ENCODE measurements at regions not wholly inside any gene's neighbourhood (a gene's known extent, or its start where the extent isn't known, plus 50 kb on each side); places are given as distances from the start of the nearest gene placed in this dataset.
A peak's percentile ranks its signal among the peaks of the same experiment; 100 is the strongest.

DNA sequence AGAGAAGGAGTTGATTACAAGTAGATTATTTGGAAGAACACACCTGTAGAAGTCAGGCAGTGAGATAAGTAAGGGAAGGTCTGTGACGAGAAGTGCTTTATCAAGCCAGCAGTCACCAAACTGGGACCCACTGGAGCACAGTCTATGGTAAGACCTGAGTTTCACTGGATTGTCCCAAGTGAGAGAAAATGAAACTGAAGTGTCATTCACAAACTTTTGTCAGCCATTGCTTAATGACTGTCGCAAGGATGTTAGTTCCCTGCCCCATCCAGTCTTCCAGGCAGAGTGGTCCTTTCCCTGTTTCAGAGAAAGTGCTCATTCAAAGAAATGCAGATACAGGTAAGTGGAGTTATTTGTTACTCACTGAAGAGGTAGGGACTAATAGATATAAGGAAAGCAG is 728.0 kb upstream of the TENM4 start:
- no peak for DNase-seq (ENCODE audit: low read depth in 2 of 2)

DNA sequence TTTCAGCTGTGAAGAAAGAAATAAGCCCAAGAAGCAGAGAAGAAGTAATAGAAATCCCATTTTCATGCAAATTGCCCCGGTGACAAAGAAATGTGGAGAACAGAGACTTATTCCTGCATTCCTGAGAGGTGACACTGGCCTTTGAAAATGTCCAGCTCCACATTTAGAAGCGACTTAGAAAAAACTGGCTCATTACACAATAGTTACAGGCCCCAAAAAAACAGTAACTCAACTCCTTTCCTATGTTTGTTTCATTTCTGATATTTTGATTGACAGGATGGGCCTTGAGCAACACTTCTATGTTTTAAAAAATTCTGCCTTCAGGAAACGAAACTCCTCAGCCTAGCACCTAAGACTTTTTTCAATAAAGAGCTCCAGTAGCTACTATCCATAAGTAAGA is 726.9 kb upstream of the TENM4 start:
- no peak for DNase-seq (ENCODE audit: low read depth in 2 of 2)

DNA sequence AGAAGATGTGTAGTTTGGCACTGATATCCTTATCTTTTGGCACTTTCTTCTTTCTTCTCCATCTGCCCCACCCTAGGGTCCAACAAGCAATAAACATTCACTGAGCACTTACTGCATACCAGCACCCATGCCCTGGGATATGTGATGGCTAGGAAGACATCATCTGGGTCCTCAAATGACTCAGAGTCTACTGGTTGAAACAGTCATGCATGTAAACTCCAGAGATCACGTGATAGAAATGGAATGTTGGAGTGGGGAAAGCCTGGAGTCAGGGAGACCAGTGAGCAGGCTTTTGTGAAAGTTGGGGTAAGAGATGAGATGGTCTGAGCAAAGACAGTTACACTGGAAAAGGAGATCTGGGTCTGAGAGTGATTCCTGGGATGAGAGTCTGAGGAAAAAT is 724.9 kb upstream of the TENM4 start:
- no peak for DNase-seq (ENCODE audit: low read depth in 2 of 2)

DNA sequence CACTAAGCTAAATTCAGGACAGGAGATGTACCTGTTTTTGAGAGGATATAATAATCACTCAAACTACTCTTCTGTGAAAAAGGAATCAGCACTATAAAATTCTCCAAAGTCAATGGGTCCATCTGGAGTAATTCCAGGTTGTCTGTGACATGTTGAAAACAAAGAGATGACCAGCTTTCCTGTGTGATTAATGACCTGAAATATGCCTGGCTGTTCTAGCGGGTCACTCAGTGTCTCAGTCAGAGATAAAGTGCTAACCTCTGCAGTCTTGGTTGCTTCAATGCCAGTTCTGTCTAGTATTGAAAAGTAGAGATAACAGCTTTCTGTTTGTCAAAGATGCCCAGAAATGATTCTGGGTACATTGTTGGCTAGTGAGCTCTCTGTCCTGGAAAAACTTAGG is 722.6 kb upstream of the TENM4 start:
- DNase-seq (ENCODE audit: low read depth in 2 of 2): no peak

DNA sequence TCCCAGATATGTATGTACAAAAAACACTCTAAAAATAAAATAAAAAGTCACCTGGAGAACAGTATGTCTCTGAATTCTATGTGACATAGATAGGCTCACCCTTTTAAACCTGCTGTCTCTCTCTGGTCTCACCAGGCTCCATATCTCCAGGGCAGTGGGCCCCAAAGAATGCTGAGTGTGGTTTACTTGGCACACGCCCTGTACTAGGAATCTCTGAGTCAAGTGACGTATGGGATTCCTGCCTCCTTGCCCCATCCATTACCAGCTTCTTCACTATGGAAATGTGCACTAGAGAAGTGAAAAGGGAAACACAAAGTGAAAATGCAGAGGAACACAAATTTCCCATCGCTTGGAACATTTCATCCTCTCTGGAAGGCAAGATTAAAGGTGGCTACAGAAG is 722.2 kb upstream of the TENM4 start:
- DNase-seq (ENCODE audit: low read depth in 2 of 2): peak in 1 of 2 experiments; percentile 16

DNA sequence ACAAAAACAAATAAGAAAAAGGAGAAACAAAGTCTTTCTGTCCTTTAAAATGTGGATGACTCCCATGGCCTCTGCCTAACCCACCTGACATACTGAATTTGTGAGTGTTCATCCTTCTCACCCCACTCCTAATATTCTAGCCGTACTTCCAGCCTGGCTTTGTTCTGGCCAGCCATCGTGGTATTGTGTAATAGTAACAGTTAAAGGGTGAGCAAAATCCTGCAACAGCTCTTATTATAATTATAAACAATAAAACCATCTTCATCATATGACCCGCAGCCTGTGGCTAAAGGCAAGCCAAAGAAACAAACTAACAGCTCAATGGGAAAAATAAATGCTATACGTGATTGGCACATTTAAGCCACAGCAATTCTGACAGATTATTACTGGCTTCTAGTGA is 721.6 kb upstream of the TENM4 start:
- no peak for DNase-seq (ENCODE audit: low read depth in 2 of 2)

DNA sequence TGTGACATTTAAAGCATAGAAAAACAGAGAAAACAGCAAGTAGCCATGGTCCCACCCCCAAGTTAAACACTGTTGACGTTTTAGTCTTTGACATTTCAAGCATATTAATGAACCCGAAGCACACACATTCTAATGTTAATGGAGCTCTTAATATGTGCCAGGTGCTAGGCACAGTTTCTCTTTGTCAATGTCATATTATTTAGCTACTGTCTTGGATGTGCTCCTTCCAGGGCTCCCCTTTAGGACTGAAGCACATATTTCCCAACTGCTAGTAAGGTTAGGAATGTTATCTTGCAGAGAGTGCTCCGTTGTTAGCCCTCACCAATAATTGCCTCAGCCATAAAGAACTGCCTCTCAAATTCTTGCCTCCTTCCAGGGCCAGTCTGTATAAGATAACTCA is 716.6 kb upstream of the TENM4 start:
- no peak for DNase-seq (ENCODE audit: low read depth in 2 of 2)

DNA sequence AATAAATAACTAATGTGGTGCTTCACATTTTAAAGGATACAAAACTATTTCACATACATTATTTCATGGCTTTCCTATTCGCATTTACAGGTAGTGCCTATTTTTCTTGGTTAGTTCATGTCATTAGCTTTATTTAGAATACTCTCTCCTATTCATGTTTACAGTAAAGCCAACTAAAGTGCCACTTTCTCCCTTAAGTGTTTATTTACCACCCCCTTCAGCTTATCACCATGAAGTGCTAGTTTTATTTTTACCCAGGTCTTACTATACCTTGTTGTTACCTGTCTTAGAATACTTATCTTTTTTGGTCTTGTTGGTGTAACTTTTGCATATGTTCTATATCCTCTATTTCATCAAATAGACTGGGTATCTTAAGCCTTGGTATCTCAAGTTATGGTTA is 715.2 kb upstream of the TENM4 start:
- DNase-seq (ENCODE audit: low read depth in 2 of 2): no peak

DNA sequence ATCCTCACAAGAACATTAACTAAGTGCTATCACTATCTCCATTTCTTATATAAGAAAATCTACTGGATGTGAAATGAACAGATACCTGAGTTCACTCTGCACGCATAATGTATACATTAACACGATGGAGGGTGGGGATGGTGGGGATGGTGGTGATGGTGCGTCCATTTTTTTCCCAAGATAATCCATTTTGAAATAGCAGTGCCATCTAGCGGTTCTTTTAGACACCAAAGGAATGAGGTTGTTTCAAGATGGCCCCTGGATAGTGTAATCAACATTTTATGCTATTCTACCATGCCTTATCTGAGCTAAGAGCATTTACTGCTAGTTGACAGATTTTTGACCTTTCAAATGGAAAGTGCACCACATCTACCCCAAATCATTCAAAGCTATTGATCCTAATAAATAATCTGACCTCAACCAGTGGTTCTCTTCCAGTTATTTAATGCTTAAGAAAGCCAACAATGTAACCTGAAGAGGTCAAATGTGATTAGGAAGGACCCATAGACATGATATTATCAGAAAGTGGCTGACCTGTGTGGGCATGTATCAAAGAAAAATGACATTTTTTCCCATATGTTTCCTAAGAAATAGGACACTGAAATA is 714.7 kb upstream of the TENM4 start:
- peak; percentile 11 to 12 for DNase-seq (ENCODE audit: low read depth in 2 of 2)

DNA sequence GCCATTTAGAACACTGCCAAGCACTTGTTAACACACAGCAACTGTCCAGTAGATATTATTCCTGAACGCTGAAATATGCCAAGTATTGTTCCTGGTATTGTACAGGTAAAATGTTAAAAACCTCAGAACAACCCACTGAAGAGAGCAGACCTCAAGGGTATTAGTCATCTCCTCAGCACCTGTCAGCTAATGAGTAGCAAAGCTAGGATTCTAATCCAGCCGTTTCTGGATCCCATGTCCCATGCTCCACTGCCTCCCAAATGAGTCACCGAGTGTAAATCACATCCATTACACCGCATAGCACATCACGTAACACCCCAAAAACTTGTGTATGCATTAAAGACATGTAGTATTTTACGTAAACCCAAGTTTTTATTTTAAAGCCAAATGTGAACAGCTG is 705.4 kb upstream of the TENM4 start:
- DNase-seq (ENCODE audit: low read depth in 2 of 2): no peak

DNA sequence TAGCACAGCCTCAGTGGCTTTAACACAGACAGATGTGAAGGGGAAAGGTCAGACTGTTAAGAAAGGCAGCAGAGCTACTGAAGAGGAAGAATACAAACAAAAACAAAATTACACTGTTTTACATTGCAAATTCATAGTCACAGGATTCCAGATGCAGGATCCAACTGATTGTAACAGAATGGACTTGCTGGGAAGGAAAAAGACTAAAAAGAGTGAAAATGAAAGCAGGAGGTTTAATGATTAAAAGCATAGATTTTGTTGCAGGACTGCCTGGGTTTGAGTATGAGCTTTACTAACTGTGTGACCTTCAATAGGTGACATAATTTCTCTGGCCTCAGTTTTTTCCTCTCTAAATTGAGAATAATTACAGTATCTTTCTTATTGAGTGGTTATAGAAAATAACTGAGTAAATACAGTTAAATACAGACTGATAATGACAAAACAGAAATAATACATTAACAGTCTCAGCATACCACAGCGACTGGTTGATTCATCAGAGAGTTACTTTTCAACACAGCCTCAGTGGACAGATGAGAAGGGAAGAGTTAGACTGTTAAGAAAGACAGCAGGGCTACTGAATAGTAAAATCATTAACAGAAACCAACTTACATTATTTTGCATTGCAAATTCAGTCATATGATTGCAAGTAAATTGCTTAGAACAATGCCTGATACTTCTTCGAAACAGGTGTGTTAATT is 704.2 kb upstream of the TENM4 start:
- DNase-seq (ENCODE audit: low read depth in 2 of 2): no peak

DNA sequence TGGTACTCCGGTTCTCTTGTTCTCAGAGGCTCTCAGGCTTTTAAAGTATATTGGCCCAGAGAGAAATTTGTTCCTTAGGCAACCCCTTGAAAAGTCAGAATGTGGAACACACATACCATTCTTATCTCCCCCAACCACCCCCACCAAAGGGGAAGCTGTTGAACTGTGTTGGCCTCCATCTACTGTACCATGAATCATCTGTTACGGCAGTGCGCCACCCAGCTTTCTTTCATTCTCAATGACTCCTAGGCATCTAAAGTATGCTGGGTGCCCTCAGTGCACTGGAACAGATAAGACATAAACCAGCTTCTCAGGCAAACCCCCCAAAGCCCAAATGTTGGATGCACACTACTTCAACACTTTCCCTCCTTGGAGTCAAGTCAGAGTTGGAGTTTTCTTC is 696.2 kb upstream of the TENM4 start:
- peak in 1 of 2 experiments; percentile 3 for DNase-seq (ENCODE audit: low read depth in 2 of 2)

DNA sequence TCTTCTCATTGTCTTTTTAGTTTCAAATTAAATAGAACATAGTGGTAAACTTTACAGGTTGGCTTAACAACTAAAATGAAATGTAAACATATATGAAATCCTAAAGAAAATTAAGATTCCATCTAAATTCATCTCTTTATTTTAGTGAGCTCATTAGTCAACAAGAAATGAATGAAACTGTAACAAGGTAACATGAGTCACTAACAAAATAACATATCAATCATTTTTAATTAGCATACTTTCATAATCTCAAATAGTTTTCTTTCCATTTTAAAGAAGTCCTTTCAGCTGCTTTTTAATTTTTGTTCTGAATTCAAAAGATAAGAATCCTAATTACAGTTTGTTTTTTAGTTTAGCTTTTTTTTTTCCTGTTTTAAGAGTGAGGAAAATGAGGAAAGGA is 688.6 kb upstream of the TENM4 start:
- no peak for DNase-seq (ENCODE audit: low read depth in 2 of 2)

DNA sequence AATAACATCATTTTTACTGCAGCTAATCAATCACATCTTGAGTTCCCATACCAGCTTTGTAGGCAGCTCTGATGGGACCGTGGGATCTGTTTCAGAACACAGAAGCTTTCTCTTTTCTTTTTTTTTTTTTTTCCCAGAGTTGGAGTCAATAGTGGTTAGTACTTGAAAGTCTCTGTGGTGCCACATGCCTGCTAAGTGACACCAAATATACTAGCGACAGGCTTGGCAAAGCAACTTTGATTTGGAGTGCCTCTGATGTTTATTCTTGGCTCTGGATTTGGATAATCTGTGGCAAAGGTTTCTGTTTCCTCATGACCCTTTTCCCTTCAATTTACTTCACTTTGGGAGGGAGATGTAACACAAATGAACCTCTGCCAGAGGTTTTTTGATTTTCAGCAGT is 681.4 kb upstream of the TENM4 start:
- DNase-seq (ENCODE audit: low read depth in 2 of 2): no peak

DNA sequence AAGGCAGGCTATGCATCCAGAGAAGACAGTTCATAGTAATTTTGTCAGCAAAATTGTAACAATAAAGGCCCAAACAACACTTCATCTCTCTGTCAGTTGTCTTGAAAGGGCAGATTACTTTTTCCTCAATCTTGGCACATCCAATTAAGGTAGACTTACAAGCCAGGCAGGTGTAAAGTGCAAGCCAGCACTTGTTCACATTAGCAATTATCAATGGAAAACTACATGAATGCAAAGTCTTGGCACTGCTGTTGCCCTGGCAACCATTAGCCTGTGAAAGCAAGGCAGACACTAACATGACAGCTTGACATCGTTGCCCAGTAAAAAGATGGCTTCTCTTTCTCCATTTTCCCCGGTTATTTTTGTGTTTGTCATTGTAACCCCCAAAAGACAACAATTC is 677.2 kb upstream of the TENM4 start:
- DNase-seq (ENCODE audit: low read depth in 2 of 2): no peak

DNA sequence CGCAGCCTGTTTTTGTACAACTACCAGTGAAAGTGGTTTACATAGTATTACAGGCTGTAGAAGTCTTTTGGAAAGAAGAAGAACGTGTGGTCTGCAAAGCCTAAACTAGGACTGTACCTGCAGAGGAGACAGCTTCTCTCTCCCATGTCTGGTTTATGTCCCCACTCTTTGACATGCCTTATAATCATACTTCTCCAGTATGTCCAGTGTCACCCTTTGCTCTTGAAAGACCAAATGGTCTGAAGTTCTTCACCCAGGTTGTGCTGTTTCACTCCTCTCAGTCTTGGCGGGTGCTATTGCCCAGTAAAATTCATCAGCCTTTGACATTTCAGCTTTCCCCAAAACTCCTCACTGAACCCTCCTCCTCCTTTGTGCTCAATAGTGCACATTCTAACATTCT is 676.0 kb upstream of the TENM4 start:
- no peak for DNase-seq (ENCODE audit: low read depth in 2 of 2)

DNA sequence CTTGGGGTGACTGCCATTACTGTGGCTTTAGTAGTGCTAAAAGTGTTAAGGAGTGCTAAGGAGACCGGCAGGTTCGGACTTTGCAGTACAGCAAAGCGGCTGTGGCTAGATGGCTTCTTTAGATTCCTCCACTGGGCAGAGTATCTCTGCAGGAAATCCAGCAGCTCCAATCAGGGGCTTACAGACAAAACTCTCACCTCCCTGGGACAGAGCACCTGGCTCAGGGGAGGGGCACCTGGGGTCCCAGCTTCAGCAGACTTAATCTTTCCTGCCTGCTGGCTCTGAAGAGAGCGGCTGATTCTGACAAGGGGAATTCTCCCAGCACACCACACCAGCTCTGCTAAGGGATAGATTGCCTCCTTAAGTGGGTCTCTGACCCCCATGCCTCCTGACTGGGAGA is 668.8 kb upstream of the TENM4 start:
- no peak for DNase-seq (ENCODE audit: low read depth in 2 of 2)

DNA sequence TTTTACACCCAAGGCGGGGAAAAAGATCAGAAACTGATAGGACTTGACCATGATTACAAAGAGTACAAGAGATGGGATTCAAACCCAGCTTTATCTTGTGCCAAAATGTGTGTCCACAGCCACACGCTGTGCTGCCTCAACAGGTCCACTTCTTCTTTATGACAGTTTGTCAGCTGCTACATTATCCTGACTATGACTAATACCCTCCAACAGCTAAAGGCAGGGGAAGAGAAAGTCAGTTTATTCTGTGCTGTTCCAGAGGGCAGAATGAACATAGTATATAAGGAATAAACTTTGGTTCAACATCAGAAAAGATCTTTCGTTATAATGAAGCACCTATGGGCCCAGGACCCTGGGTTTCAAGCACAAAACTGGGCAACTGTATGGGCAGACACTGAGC is 668.2 kb upstream of the TENM4 start:
- DNase-seq (ENCODE audit: low read depth in 2 of 2): no peak

DNA sequence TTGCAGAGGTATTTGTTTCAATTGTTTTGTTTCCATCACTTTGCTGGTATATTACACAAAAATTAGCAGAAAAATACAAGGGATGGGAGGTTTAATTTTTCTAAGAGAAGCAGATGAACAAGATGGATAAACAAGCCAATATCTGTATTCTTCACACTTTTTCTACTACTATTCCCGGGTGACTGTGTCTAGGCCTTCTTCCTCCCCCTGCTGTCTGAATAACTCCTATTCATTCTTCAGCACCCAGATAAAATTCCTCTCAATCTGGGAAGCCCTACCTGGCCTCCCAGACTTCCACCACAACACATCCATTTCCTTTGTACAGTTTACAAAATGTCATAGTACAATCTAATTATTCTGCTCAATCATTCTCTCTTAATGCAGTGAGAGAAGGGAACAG is 666.6 kb upstream of the TENM4 start:
- DNase-seq (ENCODE audit: low read depth in 2 of 2): no peak

DNA sequence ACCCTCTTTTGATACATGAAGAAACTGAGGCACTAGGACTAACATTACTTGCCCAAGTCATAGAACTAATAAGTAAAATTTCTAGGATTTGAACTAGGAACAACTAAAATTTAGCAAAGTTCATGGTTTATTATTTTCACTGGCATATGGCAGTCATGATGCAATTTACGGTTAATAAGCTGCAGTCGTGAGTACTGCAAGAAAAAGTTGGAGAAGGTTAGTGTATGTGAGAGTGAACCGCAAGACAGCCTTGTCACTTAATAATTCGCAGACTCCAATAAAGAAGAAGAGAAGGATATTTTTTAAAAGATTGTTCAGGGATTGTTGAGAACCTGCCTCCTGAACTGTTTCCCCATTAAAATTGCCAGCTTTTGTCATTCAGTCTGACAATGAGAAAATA is 663.4 kb upstream of the TENM4 start:
- peak in 1 of 2 experiments; percentile 24 for DNase-seq (ENCODE audit: low read depth in 2 of 2)

DNA sequence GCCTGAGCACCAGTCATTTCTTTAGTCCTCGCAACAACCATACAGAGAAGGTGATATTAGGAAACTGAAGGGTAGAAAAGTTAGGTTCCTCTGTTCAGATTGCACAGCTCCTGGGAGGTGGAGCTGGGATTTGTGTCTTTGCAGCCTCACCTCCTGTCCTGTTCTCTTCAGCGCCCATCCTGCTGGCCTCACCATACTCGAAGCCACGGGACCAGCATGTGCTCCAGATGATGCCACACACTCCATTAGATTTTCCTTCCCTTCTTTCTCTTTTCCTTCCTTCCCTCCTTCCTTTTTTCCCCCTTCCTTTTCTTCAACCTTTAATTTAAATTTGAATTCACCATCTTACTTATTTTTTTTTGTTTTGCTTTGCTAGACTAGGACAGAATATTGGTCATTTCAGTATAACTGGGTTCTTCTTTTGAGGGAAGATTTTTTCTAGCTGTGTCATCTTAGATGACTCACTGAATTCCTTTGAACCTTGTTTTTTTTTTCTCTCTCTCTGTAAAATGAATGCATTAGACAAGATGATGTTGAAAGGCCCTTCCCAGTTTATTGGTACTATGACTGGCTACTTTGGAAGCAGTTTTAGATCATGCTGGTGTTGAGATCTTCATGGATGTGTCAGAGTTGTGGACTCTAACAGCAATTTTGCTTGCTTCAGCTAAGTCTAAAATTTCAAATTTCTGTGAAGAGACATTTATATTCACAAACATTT is 662.5 kb upstream of the TENM4 start:
- peak; percentile 89 to 92 for DNase-seq (ENCODE audit: low read depth in 2 of 2)

DNA sequence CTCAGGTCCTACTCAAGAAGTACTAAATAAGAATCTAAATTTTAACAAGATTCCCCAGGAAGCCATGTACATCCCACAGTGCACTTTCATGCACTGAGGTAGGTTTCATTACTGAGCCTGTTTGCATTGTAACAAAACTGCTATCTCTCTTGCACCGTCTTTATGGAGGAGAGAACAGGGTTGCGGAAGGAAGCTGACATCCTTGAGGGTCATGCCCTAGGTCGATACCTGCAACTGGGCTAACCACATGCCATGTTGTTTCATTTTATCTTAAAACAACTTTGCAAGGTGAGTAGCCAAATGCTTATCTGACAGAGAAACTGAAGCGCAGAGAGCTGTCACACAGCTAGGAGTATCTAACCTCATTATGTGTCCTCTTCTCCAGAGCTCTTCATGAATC is 656.3 kb upstream of the TENM4 start:
- DNase-seq (ENCODE audit: low read depth in 2 of 2): no peak

DNA sequence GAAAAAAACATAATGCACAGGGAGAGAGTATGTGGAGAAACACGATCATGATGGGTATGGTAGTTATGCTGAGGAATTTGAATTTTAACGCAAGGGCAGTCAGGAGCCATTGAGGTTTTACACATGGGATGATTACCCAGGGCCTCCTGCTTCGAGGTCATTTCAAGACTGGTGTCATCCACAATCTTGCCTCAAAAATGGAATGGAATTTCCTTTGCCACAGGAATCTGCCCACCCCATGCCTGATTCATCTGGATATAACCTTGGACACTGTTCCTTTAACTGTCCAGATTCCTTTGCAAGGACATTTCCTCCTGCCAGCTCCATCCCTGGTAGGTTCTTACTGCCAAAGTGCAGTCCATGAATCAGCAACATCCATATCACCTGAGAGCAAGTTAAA is 655.9 kb upstream of the TENM4 start:
- peak; percentile 55 to 57 for DNase-seq (ENCODE audit: low read depth in 2 of 2)

All from fibroblast of skin of left biceps (primary cell).